ENCODE measurements at regions not wholly inside any gene's neighbourhood (a gene's known extent, or its start where the extent isn't known, plus 50 kb on each side); places are given as distances from the start of the nearest gene placed in this dataset.

DNA sequence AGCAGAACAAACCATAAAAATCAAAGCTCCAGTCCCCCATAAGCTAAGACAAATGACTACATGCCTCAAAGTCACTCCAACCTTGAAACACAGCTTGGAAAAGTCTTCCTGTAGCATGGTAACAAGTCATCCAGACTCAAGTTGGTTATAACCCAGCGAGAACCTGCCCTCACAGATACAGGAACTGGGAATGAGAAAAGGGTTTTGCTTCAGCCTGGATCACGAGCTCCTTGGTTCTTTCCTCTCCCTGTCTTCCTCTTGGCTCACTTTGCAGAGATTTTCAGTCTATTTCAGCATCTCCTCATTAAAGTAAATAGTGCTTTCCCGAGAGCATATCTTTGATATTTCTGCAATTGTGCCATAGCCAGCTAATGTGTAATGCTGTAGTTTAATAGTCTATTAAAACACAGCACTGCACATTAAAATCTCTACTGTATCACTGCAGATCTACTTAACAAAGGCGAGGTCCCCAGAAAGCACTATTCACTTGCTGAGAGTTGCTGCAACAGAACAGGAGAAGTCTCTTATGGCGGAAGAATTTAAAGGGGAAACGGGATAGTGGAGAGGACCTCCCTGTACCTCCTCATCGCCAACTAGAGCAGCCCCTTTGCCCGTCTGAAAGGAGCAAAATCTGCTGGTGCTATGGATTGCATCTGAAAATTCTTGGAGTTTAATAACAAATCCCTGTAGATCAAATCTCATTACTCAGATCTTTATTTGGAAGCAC lies 249.3 kb upstream of the GATB start:
- TF ChIP-seq EZH2 (optimal IDR thresholded peaks at IDR 0.05; ENCODE audit: low read depth, low read length), result no peak
- TF ChIP-seq, protein P1, sequence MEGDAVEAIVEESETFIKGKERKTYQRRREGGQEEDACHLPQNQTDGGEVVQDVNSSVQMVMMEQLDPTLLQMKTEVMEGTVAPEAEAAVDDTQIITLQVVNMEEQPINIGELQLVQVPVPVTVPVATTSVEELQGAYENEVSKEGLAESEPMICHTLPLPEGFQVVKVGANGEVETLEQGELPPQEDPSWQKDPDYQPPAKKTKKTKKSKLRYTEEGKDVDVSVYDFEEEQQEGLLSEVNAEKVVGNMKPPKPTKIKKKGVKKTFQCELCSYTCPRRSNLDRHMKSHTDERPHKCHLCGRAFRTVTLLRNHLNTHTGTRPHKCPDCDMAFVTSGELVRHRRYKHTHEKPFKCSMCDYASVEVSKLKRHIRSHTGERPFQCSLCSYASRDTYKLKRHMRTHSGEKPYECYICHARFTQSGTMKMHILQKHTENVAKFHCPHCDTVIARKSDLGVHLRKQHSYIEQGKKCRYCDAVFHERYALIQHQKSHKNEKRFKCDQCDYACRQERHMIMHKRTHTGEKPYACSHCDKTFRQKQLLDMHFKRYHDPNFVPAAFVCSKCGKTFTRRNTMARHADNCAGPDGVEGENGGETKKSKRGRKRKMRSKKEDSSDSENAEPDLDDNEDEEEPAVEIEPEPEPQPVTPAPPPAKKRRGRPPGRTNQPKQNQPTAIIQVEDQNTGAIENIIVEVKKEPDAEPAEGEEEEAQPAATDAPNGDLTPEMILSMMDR (IDR thresholded peaks at IDR 0.05; ENCODE audit: low read length), result no peak
